ACHN (cell line): ENCODE measurements at regions not wholly inside any gene's neighbourhood (a gene's known extent, or its start where the extent isn't known, plus 50 kb on each side); places are given as distances from the start of the nearest gene placed in this dataset.

Experiments used
- DNase-seq: peaks from one replicate; pipeline ENCODE4 v3.0.0-alpha.2; 2015
- in situ Hi-C: cut with HindIII; loops from 2 replicates; pipeline ENCODE4 v1.10.0; 2017; ENCODE audit warnings: low sequenced_read_pairs, low pct_ligation_motif_present, low pct_unique_long_range_greater_than_20kb

DNA sequence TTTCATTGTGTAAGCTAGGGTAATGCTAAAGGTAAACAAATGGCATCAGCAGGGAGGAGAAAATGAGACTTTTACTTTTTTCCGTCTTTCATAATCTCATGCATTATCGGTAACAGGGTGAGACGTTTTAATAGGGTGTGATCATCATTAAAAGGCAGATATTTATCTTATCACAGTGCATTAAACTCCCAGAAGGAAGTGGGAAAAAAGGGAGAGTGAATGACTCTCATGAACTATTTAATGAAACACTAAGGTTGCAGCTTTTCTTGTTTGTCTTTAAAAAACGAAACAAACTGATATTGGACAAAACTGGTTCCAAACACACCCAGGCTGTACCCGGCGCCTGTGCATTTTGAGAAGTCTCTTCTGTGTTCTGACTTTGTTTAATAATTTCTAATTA is 1936.8 kb upstream of the PIK3C3 start:
- in situ Hi-C loops = no loop called here
- DNase-seq = no peak

DNA sequence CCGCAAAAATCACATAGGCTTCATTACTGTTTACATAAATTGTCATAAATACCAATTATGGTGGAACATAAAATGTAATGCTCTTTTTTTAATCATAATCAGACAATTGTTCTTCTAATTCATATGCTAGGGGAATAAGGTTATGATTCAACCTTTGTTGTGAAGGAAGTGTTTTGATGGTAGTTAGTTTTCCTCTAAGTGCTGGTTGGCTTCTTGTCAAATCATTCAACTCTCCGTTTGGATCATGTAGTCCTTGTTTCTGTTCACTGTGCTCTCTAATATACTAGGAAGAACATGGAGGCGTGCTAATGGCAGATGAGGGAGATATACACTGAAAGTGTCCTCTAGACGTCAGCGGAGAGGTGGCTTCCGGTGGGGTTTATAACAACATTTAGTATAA is 1938.0 kb upstream of the PIK3C3 start:
- DNase-seq = no peak
- in situ Hi-C loops = no loop called here

DNA sequence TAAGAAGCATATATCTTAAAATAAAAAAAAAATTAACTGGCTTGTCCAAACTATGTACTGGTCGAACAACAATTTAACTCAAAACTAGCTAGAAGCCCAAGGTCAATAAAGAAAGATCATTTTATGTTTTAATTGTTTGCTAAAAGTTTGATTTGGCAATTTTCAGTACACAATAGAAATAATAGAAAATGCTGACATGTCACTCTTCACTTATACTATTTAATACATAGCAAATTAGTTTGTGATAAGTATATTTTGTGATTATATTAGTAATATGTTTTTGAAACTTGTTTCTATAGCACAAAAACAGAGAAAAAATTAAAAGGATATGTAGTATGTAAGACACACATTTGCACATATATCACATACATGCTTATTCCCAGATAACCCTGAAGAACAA is 1938.6 kb upstream of the PIK3C3 start:
- no peak for DNase-seq

DNA sequence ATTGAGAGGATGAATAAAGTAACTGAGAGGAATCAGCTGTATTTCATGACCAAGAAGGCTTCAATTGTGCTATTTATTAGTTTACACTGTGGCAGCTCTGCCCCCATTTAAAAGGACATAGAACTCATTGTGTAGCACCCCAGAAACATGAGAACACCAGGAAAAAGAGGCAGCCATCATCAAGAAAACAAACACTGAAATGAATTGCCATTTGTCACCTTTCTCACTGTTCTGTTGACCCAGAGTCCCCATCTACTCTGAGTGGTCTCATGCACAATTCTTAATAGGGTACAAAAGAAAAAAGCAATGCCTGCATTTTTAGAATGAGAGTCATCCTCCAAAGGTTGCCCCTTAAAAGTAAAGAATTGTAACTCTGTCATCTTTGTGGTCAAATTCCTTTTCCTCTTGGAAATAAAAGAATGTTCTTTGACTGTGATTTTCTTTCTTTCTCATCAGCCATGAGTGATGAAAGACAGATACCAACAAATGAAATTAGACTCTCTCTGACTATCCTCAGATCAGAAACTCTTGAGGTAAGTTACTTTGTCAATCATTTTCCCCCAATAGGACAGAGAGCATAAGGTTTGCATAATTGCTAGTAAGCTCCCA is 1941.9 kb upstream of the PIK3C3 start:
- in situ Hi-C loops = no loop called here
- no peak for DNase-seq

More for the DNA sequence above, 1938.6 kb upstream of the PIK3C3 start:
- in situ Hi-C loops = no loop called here

DNA sequence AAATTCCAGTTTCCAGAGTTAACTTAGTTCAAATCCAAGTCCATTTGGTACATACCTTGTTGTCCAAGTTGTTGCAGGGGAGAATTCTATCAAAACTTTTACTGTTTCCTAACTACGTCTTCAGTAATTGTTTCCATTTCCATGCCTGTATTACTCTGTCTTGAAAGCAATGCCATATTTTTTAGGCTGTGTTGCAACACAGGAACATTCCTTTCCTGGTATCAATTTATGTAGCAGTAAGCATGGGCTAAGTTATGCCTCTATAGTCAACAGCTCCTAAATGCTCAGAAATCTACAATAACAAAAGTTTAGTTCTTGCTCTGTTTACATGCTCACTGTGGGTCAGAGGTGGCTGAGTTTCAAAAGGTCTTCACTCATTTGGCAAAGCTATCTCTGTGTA is 1943.8 kb upstream of the PIK3C3 start:
- DNase-seq = no peak
- in situ Hi-C loops = no loop called here

DNA sequence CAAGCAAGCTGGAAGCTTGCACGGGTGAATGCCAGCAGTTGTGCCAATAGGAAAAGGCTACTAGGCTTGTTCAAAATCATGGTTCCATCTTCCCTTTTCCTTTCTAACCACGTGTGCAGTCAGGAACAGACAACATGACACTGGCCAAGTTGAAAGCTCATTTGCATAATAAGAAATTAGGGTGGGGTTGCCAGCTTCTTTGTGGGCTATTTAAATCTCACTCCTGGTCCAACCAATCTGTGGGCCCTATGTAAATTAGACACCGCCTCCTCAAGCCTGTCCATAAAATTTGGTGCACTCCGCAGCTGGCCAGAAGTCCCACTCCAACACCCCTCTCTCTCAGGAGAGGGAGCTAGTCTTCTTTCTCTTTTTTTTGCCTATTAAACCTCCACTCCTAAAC is 1948.4 kb upstream of the PIK3C3 start:
- in situ Hi-C loops = no loop called here
- DNase-seq = no peak

DNA sequence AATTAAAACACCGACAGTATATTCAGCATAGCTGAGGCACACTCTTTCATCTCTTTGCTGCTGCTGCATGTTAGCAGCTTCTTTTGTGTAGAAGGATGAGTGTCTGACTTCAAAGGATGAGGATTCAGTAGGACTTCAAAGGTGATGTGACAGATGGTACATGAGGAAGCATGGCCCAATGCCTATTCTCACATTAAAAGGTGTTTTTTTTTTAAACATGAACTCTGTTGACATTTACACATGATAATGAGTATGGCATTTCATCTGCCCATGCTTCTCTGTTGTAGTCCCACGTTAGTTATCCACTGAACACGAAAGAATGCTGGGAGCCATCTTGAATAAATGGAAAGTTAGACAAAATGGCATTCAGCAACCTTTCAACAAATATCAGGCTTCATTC is 1950.8 kb upstream of the PIK3C3 start:
- in situ Hi-C loops = no loop called here
- no peak for DNase-seq

DNA sequence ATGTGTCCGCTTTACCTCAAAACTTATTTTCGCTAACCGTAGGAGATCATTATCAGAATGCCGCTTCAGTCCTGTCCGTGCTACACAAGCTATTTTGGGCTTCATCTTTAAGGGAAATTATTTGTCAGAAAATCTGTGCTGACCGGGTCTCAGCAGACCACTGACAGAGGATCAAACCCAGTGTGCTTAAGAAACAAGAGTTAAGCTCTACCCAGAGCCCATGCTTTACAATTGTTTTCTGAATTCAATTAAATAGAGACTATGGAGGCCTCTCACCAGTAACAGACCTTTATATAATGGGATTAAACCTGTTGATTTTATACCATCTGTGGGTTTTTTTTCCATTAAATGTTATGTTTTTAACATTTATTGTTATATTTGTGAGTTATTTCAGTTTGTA is 1956.7 kb upstream of the PIK3C3 start:
- in situ Hi-C loops = no loop called here
- no peak for DNase-seq

DNA sequence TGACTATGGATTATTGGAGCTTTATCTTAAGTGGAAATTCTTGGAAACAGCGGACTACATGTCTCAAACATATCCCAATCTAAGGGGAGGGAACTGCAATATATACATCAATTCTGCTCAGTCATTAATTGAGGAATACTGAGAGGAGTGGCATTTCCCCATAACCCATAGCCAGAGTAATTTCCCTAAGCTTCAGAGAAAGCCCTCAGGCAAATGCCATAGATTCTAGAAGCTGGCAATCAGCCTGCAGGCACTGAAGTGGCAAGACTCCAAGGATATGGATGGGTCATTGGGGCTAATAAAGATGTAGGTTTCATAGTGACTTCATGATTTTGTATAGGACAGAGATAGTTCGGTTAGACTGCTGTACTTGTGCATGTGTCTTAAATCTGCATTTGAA is 1960.5 kb upstream of the PIK3C3 start:
- in situ Hi-C loops = no loop called here

DNA sequence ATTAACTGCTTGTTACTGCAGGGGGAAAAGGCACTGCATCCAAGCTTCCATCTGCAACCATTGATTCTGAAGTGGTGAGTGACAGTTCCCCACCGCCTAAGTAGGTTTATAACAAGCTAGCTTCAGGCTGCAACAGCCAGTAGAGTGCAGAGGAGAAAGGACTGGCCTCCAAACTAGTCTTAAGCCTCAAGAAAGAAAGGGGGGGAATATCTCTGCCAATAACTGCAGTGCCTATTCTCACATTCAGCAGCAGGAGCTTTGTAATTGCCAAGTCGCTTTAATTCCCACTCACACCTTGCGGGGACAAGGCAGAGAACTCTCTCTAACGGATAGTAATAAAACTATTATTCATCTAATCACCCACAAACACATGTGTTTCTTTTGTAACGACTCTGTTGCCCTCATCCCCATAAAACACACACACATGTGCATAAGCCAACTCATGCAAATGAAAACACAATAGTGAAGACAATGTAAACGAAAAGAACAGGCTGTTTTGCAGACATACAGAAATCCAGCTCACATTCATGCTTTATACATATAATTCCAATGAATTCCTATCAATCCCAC is 1963.3 kb upstream of the PIK3C3 start:
- in situ Hi-C loops = no loop called here
- no peak for DNase-seq

More for the DNA sequence above, 1960.5 kb upstream of the PIK3C3 start:
- DNase-seq = no peak

DNA sequence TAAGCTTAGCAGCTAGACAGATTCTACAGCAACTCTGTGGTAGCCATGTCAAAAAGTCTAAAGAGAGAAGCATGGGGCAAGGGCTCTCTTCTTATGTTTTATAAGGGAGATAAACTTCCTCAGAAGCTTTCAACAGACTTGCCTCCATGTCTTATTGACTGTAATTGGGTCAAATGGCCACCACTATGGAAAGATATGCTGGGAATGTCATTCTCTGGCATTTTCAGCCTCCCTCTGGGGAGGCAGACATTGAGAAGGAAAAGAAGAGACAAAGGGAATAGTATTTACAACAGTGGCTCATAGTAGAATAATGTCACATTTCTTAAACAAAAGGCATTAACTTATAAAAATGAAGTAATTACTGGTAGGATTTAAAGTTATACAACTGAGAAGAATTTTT is 1964.5 kb upstream of the PIK3C3 start:
- in situ Hi-C loops = no loop called here
- DNase-seq = no peak

DNA sequence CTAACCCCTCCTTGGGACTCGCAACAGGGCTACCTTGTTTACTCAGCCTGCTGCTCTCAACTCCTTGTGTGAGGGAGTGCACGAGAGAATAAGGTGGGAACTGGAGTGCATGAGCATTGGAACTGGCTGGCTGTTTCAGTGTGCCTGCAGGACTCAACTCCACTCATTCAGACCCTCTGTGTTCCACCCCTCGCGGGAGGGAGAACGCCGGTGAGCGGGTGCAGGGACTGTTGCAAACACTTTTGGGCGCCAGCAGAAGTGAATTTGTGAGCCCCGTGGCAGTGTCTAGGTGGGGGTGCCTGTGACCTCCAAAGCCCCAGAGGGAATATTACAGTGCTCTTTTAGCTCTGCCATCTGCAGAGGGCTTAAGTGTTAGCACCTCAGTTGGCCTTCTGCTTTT is 1978.3 kb upstream of the PIK3C3 start:
- in situ Hi-C loops = no loop called here
- DNase-seq = no peak

DNA sequence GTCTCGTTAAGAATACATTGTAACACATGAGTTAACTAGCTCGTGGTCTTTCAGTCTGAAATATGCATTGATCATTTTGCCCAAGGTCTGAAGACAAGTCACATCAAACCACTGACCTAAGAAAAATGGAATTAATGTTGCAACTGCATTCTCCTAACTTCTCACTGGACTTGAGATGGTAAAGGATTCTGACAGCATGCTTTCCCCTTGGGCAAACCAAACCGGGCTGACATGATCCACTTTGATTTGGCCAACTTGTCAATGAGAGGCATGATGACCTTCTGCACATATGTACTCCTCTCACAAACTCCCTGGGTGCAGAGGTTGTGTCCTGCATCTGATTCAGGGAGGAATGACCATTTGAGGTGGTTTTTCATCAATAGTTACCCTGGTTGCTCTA is 1982.5 kb upstream of the PIK3C3 start:
- no peak for DNase-seq
- in situ Hi-C loops = no loop called here

DNA sequence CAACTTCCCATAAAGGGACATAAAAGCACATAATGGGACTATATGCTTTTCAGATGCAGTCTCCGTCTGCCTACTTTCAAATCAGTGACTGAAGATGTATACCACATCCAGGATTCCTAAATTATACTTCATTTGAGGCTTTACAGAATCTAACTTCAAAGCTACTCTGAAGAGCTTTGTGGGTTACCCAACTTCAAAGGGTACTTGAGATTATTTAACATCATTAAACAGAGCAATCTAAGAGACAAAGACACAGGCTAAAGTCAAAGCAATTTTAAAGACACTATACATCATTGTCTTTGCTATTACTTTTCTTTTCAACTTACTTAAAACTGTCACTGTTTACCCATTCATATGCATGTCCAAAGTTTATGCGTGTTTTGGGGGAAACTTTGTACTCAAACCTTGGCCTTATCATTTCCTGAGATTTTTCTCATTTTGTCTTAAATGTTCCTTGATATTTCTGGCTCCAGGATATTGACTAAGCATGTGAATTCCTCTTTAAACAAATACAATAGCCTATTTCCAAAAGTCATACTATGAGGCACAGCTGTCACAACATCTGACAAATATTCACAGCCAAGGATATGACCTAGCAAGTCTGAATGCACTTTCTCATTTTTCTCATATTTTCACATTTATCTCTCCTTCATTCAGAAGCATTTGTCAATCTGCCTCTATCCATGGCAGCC is 1985.1 kb upstream of the PIK3C3 start:
- no peak for DNase-seq
- in situ Hi-C loops = no loop called here

DNA sequence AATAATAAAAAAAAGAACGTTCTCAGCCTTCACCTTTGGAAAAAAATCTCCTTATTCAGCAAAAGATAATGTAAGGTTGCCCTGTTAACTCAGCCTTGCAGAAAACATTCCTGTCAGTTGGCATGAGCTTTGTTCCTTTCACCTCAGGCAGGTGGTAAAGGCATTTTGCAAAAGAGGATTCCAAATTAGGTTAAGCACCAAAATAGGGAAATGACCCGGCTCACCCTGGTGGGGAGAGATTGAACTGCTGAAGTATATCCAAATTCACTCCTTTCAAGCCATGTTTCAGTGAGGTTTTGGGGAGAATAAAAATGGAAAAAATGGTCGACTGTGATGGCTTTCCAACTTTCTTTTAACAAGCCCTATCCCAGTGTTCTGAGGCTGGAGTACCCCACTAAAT is 1988.8 kb upstream of the PIK3C3 start:
- DNase-seq = no peak
- in situ Hi-C loops = no loop called here

DNA sequence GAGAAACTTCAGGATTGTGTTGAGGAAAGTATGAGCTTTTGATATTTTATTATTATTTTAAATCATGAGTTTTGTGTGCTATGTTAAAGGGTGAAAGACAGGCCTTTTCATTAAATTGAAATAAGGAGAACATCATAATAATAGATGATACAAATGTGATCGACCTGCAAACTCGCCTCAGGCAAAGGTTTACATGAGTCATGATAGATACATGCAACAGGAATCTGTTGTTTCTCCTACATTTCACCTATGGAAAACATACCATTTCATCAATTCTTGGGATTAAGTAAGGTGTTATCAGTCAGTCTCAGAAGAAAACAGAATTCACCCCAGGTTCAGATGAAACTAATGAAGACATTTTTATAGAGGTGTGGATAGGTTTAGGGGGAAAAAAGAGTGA is 1992.5 kb upstream of the PIK3C3 start:
- DNase-seq = no peak
- in situ Hi-C loops = no loop called here

DNA sequence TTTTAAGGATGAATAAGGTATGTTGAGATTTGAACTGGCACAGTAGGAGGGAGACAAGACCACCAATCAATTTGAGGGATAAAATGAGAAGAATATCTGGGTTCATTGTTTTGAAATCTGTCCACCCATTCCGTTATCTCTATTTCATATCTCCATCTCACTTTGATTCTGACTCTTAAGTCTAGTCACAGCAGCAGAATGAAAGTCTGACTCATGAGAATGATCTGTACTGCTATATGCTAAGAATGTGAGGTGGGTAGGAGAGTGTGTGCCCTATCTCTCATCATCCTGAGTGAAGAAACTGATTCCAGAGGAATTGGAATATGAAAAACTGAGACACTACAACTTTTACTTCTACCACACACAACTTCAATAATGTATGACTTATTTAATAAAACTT is 1994.5 kb upstream of the PIK3C3 start:
- no peak for DNase-seq
- in situ Hi-C loops = no loop called here

DNA sequence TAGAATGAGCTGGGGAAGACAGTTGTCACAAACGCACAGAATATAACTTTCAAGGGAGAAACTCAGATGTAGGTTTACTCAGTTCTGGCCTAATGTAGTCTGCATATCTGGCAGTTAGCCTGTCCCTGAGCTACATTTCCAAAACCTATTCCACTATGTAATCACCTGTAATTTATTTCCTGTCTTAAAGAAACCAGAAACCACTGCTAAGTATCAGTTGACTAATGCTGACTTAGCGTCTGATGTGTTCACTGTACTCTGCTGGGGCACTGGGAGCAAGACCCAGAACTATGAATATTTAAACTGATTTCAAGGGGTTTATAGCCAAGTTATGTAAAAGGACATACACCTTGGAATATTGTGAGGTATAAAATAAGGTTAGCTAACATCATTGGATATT is 1995.2 kb upstream of the PIK3C3 start:
- no peak for DNase-seq
- in situ Hi-C loops = no loop called here

DNA sequence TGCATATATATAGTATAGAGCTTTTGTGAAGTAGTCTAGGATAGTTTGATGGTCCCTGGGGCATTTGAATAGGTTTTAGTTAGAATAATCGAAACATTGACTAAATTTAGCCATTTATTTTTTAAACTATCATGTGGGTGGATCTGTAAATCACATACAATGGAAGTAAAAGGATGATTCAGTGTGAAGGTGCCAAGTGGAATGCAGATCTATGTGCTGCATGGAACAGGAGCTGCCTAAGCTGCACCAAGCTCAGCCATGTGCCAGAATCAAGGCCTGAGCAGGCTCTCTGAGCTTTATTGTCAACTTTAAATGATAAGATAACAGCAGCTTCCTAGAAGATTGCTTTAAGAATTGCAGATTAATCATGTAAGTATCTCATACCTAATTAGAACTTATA is 1996.2 kb upstream of the PIK3C3 start:
- DNase-seq = no peak

DNA sequence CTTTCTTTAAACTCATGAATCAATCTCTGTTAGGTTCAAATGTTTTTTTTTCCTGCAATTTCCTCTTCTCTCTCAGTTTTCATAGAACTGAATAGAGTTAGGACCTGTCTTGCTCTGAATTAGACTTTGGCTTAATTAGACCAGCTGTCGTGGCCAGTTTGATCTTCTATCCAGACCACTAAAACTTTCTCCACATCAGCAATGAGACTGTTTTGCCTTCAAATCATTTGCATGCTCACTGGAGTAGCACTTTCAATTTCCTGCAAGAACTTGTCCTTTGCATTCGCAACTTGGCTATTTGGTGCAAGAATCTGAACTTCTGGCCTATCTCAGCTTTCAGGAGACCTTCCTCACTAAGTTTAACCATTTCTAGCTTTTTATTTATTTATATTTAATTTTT is 2002.2 kb upstream of the PIK3C3 start:
- in situ Hi-C loops = no loop called here
- DNase-seq = no peak

More for the DNA sequence above, 1996.2 kb upstream of the PIK3C3 start:
- in situ Hi-C loops = no loop called here
